Fibroblast of lung (primary cell): ENCODE measurements at regions not wholly inside any gene's neighbourhood (a gene's known extent, or its start where the extent isn't known, plus 50 kb on each side); places are given as distances from the start of the nearest gene placed in this dataset.

Experiments used
- DNase-seq, 2 donors: peaks; one replicate each; pipeline versions ENCODE4 v3.0.0 to v3.0.0-alpha.2; 2010; ENCODE audit warnings: low read depth in 2 of 2
- H2AFZ ChIP-seq: 2 replicates; pipeline ENCODE4 v1.5.1; 2012; ENCODE audit warnings: low read length, control low read depth, inconsistent platforms
- H3K27ac ChIP-seq: 2 replicates; pipeline ENCODE4 v1.5.1; 2011; ENCODE audit warnings: low read length, control low read depth; ENCODE audit not compliant: insufficient read depth
- H3K27me3 ChIP-seq: 2 replicates; pipeline ENCODE4 v1.5.1; 2011; ENCODE audit warnings: mild to moderate bottlenecking, low read length; ENCODE audit not compliant: control insufficient read depth, insufficient read depth
- H3K36me3 ChIP-seq: 2 replicates; pipeline ENCODE4 v1.5.1; 2011; ENCODE audit warnings: low read length; ENCODE audit not compliant: control insufficient read depth, insufficient read depth
- H3K4me1 ChIP-seq: 2 replicates; pipeline ENCODE4 v1.5.1; 2011; ENCODE audit warnings: low read length; ENCODE audit not compliant: control insufficient read depth, insufficient read depth; ENCODE audit errors: extremely low read depth
- H3K4me2 ChIP-seq: 2 replicates; pipeline ENCODE4 v1.5.1; 2011; ENCODE audit warnings: low read length, control low read depth; ENCODE audit not compliant: insufficient read depth; ENCODE audit errors: extremely low read depth
- H3K4me3 ChIP-seq, 4 experiments: fragments of 200-600 bp in 1 of 4; sonication (generic) in 1 of 4; replicated peaks in 1 of 4; 2 replicates each; pipeline ENCODE4 v1.5.1; 2011 to 2016; ENCODE audit warnings: low read length in 4 of 4, low read depth in 3 of 4, mild to moderate bottlenecking in 3 of 4, control low read depth in 2 of 4, inconsistent platforms in 1 of 4, mixed read lengths in 1 of 4; ENCODE audit not compliant: insufficient read depth in 1 of 4; ENCODE audit errors: control extremely low read depth in 1 of 4
- H3K79me2 ChIP-seq: 2 replicates; pipeline ENCODE4 v1.5.1; 2012; ENCODE audit warnings: mild to moderate bottlenecking, low read length, inconsistent platforms; ENCODE audit not compliant: control insufficient read depth, insufficient read depth
- H3K9ac ChIP-seq: 2 replicates; pipeline ENCODE4 v1.5.1; 2011; ENCODE audit warnings: mild to moderate bottlenecking, low read length, control low read depth; ENCODE audit not compliant: insufficient read depth
- H3K9me3 ChIP-seq: 2 replicates; pipeline ENCODE4 v1.5.1; 2012; ENCODE audit warnings: low read depth, low read length; ENCODE audit not compliant: control insufficient read depth, insufficient read depth
- H4K20me1 ChIP-seq: 2 replicates; pipeline ENCODE4 v1.5.1; 2011; ENCODE audit warnings: low read length; ENCODE audit not compliant: control insufficient read depth, insufficient read depth; ENCODE audit errors: extremely low read depth
- CTCF ChIP-seq, 2 donors: IDR thresholded peaks in 1 of 2; conservative IDR thresholded peaks in 1 of 2; 1 replicate in 1 of 2; 2 replicates in 1 of 2; pipeline ENCODE4 v1.5.1; 2011 to 2012; ENCODE audit warnings: low read length in 2 of 2, control low read depth in 1 of 2, inconsistent platforms in 1 of 2, low read depth in 1 of 2, mild to moderate bottlenecking in 1 of 2
- EZH2 ChIP-seq: IDR thresholded peaks from 2 replicates; pipeline ENCODE4 v1.5.1; 2012; ENCODE audit warnings: low read length, control low read depth, mild to moderate bottlenecking; ENCODE audit errors: missing control alignments

GRCh38 chr1:166692346-166692745 lies 146.9 kb upstream of the POGK start:
- DNase-seq, result no peak
- Histone ChIP-seq H4K20me1 (no peaks in the 10 kb centered on the region), H3K79me2 (no peaks in the 10 kb centered on the region), H3K4me2 (no peak overlapping the region), H3K4me1 (no peaks in the 10 kb centered on the region), H3K27ac (no peak overlapping the region), H3K4me3 (no peak overlapping the region), H3K9ac (no peak overlapping the region), H3K9me3 (no peaks in the 10 kb centered on the region), H2AFZ (no peak overlapping the region), H3K27me3 (no peaks in the 10 kb centered on the region), H3K36me3 (no peaks in the 10 kb centered on the region)
- TF ChIP-seq CTCF (conservative IDR thresholded peaks at IDR 0.05 in 1 of 2, IDR thresholded peaks at IDR 0.05 in 1 of 2; ENCODE audit: low read depth in 1 of 2, low read length in 2 of 2) (no peak), EZH2 (no peak)

GRCh38 chr1:166693158-166693557 lies 146.1 kb upstream of the POGK start:
- Histone ChIP-seq H3K9me3 (no peaks in the 10 kb centered on the region), H3K27me3 (no peaks in the 10 kb centered on the region), H3K9ac (no peak overlapping the region), H3K36me3 (no peaks in the 10 kb centered on the region), H4K20me1 (no peaks in the 10 kb centered on the region), H3K4me2 (no peak overlapping the region), H2AFZ (no peak overlapping the region), H3K4me3 (no peak overlapping the region), H3K4me1 (no peaks in the 10 kb centered on the region), H3K79me2 (no peaks in the 10 kb centered on the region), H3K27ac (no peak overlapping the region)
- DNase-seq, result no peak
- TF ChIP-seq CTCF (conservative IDR thresholded peaks at IDR 0.05 in 1 of 2, IDR thresholded peaks at IDR 0.05 in 1 of 2; ENCODE audit: low read depth in 1 of 2, low read length in 2 of 2), result no peak

- TF ChIP-seq EZH2 (no peak), CTCF (conservative IDR thresholded peaks at IDR 0.05 in 1 of 2, IDR thresholded peaks at IDR 0.05 in 1 of 2; ENCODE audit: low read depth in 1 of 2, low read length in 2 of 2) (no peak)
- H3K9me3 ChIP-seq, result no peaks in the 10 kb centered on the region
These were observed 145.5 kb upstream of the POGK start for GRCh38 chr1:166693673-166694297.

More at GRCh38 chr1:166693673-166694297, 145.5 kb upstream of the POGK start:
- Histone ChIP-seq H3K4me1 (no peaks in the 10 kb centered on the region), H3K79me2 (no peaks in the 10 kb centered on the region), H2AFZ (no peak overlapping the region), H3K4me3 (no peak overlapping the region), H3K9ac (no peak overlapping the region), H3K27ac (no peak overlapping the region), H3K4me2 (no peak overlapping the region), H3K27me3 (no peaks in the 10 kb centered on the region), H4K20me1 (no peaks in the 10 kb centered on the region), H3K36me3 (no peaks in the 10 kb centered on the region)
- DNase-seq, result no peak
